ENCODE measurements at regions not wholly inside any gene's neighbourhood (a gene's known extent, or its start where the extent isn't known, plus 50 kb on each side); places are given as distances from the start of the nearest gene placed in this dataset.

DNA sequence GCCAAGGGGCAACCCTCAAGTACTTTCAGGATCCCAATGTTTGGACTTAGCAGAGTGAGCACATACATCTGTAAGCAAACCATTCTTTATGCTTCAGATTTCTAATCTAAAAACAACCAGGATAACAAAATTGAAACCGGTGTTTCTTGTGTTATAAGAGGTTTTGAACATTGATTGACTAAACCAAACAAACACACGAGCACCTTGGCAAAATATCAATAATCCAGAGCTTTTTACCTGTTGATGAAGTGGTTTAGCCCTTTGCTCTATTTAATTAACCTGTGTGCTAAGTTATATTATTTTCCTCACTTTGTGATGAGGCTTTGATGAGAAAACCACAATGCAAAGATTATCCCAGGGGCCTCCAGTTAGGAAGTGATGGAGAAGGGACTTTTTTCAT, 255.3 kb upstream of the CXXC4 start:
- H3K36me3 Mint-ChIP-seq (ENCODE audit: low read depth) = no peaks in the 10 kb centered on the region; the same call in 2 of the 3 replicates
- Histone ChIP-seq H3F3A (replicated peaks; ENCODE audit: low read depth) (no peaks in the 10 kb centered on the region), H3K36me3 (ENCODE audit: insufficient read depth) (no peaks in the 10 kb centered on the region), H3K27ac (ENCODE audit: low read depth) (no peak overlapping the region), H3K9me2 (ENCODE audit: insufficient read depth) (no peaks in the 10 kb centered on the region), H3K4me3 (no peak overlapping the region), H3K79me2 (replicated peaks; ENCODE audit: insufficient read depth) (no peaks in the 10 kb centered on the region), H3K27me3 (ENCODE audit: insufficient read depth) (no peaks in the 10 kb centered on the region), H3K4me2 (no peak overlapping the region), H2AFZ (no peak overlapping the region), H3K4me1 (ENCODE audit: insufficient read depth) (no peaks in the 10 kb centered on the region), H4K20me1 (replicated peaks; ENCODE audit: insufficient read depth) (no peaks in the 10 kb centered on the region)
- peaks cover 3% of the 10 kb centered on the region; the same call in 1 of the 3 replicates for H3K9me3 Mint-ChIP-seq
- no peaks in the 10 kb centered on the region for H3K4me1 Mint-ChIP-seq
- H3K27me3 Mint-ChIP-seq (ENCODE audit: insufficient read depth, low read depth, poor library complexity) = no peaks in the 10 kb centered on the region
- ATAC-seq (no peak), DNase-seq (ENCODE audit: low spot score) (no peak)
- no peak overlapping the region for H3K27ac Mint-ChIP-seq
- TF ChIP-seq CTCF (conservative IDR thresholded peaks at IDR 0.05; ENCODE audit: low read depth in 2 of 2) (no peak), JUNB (IDR thresholded peaks at IDR 0.05; ENCODE audit: unreplicated experiment) (no peak)
- no peak overlapping the region for H3K4me3 Mint-ChIP-seq

DNA sequence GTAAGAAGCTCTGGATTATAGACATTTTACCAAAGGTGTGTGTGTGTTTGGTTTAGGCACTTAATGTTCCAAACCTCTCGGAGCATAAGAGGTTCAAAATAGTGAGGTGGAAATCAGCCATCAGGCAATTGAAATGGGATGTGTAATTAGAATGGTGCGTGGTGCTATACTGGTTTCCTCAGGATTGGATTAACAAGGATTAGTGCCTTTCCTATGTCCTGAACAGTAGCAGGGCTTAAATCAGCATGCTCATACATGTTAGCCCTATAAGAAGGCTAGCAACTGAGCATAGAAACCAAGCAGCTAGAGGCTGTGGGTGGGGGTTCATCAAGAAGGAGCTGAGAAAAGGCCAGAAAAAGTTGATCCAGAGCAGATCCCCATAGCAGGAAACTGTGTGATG, 256.8 kb upstream of the CXXC4 start:
- TF ChIP-seq, protein P1, sequence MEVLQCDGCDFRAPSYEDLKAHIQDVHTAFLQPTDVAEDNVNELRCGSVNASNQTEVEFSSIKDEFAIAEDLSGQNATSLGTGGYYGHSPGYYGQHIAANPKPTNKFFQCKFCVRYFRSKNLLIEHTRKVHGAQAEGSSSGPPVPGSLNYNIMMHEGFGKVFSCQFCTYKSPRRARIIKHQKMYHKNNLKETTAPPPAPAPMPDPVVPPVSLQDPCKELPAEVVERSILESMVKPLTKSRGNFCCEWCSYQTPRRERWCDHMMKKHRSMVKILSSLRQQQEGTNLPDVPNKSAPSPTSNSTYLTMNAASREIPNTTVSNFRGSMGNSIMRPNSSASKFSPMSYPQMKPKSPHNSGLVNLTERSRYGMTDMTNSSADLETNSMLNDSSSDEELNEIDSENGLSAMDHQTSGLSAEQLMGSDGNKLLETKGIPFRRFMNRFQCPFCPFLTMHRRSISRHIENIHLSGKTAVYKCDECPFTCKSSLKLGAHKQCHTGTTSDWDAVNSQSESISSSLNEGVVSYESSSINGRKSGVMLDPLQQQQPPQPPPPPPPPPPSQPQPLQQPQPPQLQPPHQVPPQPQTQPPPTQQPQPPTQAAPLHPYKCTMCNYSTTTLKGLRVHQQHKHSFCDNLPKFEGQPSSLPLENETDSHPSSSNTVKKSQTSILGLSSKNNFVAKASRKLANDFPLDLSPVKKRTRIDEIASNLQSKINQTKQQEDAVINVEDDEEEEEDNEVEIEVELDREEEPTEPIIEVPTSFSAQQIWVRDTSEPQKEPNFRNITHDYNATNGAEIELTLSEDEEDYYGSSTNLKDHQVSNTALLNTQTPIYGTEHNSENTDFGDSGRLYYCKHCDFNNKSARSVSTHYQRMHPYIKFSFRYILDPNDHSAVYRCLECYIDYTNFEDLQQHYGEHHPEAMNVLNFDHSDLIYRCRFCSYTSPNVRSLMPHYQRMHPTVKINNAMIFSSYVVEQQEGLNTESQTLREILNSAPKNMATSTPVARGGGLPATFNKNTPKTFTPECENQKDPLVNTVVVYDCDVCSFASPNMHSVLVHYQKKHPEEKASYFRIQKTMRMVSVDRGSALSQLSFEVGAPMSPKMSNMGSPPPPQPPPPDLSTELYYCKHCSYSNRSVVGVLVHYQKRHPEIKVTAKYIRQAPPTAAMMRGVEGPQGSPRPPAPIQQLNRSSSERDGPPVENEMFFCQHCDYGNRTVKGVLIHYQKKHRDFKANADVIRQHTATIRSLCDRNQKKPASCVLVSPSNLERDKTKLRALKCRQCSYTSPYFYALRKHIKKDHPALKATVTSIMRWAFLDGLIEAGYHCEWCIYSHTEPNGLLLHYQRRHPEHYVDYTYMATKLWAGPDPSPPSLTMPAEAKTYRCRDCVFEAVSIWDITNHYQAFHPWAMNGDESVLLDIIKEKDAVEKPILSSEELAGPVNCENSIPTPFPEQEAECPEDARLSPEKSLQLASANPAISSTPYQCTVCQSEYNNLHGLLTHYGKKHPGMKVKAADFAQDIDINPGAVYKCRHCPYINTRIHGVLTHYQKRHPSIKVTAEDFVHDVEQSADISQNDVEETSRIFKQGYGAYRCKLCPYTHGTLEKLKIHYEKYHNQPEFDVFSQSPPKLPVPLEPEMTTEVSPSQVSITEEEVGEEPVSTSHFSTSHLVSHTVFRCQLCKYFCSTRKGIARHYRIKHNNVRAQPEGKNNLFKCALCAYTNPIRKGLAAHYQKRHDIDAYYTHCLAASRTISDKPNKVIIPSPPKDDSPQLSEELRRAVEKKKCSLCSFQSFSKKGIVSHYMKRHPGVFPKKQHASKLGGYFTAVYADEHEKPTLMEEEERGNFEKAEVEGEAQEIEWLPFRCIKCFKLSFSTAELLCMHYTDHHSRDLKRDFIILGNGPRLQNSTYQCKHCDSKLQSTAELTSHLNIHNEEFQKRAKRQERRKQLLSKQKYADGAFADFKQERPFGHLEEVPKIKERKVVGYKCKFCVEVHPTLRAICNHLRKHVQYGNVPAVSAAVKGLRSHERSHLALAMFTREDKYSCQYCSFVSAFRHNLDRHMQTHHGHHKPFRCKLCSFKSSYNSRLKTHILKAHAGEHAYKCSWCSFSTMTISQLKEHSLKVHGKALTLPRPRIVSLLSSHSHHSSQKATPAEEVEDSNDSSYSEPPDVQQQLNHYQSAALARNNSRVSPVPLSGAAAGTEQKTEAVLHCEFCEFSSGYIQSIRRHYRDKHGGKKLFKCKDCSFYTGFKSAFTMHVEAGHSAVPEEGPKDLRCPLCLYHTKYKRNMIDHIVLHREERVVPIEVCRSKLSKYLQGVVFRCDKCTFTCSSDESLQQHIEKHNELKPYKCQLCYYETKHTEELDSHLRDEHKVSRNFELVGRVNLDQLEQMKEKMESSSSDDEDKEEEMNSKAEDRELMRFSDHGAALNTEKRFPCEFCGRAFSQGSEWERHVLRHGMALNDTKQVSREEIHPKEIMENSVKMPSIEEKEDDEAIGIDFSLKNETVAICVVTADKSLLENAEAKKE (CRISPR knock-in tag; IDR thresholded peaks at IDR 0.05) = no peak
- TF ChIP-seq POLR2AphosphoS5 (IDR thresholded peaks at IDR 0.05; ENCODE audit: low read depth) (no peak), ZNF114 (CRISPR knock-in tag; IDR thresholded peaks at IDR 0.05) (no peak), ZNF331 (CRISPR knock-in tag; IDR thresholded peaks at IDR 0.05; ENCODE audit: low read depth) (no peak), CREB1 (CRISPR knock-in tag; IDR thresholded peaks at IDR 0.05; ENCODE audit: low read depth) (no peak), EZH2 (IDR thresholded peaks at IDR 0.05; ENCODE audit: low read depth, unreplicated experiment) (no peak), STAT1 (IDR thresholded peaks at IDR 0.05; ENCODE audit: unreplicated experiment) (no peak), JUNB (IDR thresholded peaks at IDR 0.05; ENCODE audit: unreplicated experiment) (no peak)
- Mint-ChIP-seq H3K4me3 (no peak overlapping the region), H3K9me3 (peaks cover 3% of the 10 kb centered on the region; the same call in 1 of the 3 replicates), H3K4me1 (no peaks in the 10 kb centered on the region), H3K27ac (peak overlapping the region; percentile 23; the same call in 1 of the 2 replicates), H3K27me3 (ENCODE audit: insufficient read depth, low read depth, poor library complexity) (no peaks in the 10 kb centered on the region), H3K36me3 (ENCODE audit: low read depth) (no peaks in the 10 kb centered on the region; the same call in 2 of the 3 replicates)
- no peak overlapping the region for H3K27ac ChIP-seq (ENCODE audit: low read depth)
- no peaks in the 10 kb centered on the region for H3F3A ChIP-seq (replicated peaks; ENCODE audit: low read depth)
- H3K36me3 ChIP-seq (ENCODE audit: insufficient read depth) = no peaks in the 10 kb centered on the region
- H2AFZ ChIP-seq = no peak overlapping the region; the same call in 1 of the 2 replicates
- ATAC-seq (no peak), DNase-seq (ENCODE audit: low spot score) (no peak)
- H3K9me2 ChIP-seq (ENCODE audit: insufficient read depth) = no peaks in the 10 kb centered on the region
- no peaks in the 10 kb centered on the region for H3K4me1 ChIP-seq (ENCODE audit: insufficient read depth)
- no peaks in the 10 kb centered on the region for H4K20me1 ChIP-seq (replicated peaks; ENCODE audit: insufficient read depth)
- H3K79me2 ChIP-seq (replicated peaks; ENCODE audit: insufficient read depth) = no peaks in the 10 kb centered on the region
- H3K27me3 ChIP-seq (ENCODE audit: insufficient read depth) = no peaks in the 10 kb centered on the region
- H3K4me2 ChIP-seq = no peak overlapping the region
- H3K4me3 ChIP-seq = no peak overlapping the region
